NCI-H345 (cell line): ENCODE measurements at regions not wholly inside any gene's neighbourhood (a gene's known extent, or its start where the extent isn't known, plus 50 kb on each side); places are given as distances from the start of the nearest gene placed in this dataset.

Experiments used
- DNase-seq: peaks from one replicate; lab custom pipeline; 2025; lab: John Stamatoyannopoulos, UW

GRCh38 chr12:4858386-4858785, 51.3 kb upstream of the KCNA1 start:
- no peak for DNase-seq

- no peak for DNase-seq
Observed at GRCh38 chr12:4859478-4860210, 50.1 kb upstream of the KCNA1 start.
